ENCODE measurements at regions not wholly inside any gene's neighbourhood (a gene's known extent, or its start where the extent isn't known, plus 50 kb on each side); places are given as distances from the start of the nearest gene placed in this dataset.

GRCh38 chr13:109695402-109696190 is 90.8 kb downstream of the IRS2 start:
- Mint-ChIP-seq H3K4me1 (peaks cover 17% of the 10 kb centered on the region), H3K27me3 (ENCODE audit: low read depth) (no peaks in the 10 kb centered on the region), H3K36me3 (no peaks in the 10 kb centered on the region), H3K27ac (no peak overlapping the region), H3K4me3 (no peak overlapping the region), H3K9me3 (no peaks in the 10 kb centered on the region)
- no peak for TF ChIP-seq ZNF317 (CRISPR knock-in tag; IDR thresholded peaks at IDR 0.05; ENCODE audit: borderline replicate concordance, low read depth)
- TF ChIP-seq MXD4 (CRISPR knock-in tag; IDR thresholded peaks at IDR 0.05; ENCODE audit: borderline replicate concordance): no peak
- TF ChIP-seq ZBTB21 (CRISPR knock-in tag; IDR thresholded peaks at IDR 0.05; ENCODE audit: borderline replicate concordance): no peak
- TF ChIP-seq ZBTB43 (CRISPR knock-in tag; IDR thresholded peaks at IDR 0.05): no peak
- TF ChIP-seq TP53 (CRISPR knock-in tag; IDR thresholded peaks at IDR 0.05): no peak
- no peak for TF ChIP-seq IRF1 (CRISPR knock-in tag; IDR thresholded peaks at IDR 0.05)
- no peak for TF ChIP-seq GABPB1 (CRISPR knock-in tag; IDR thresholded peaks at IDR 0.05)
- TF ChIP-seq TCF7 (CRISPR knock-in tag; IDR thresholded peaks at IDR 0.05; ENCODE audit: low read depth): no peak
- TF ChIP-seq ZNF425 (CRISPR knock-in tag; conservative IDR thresholded peaks at IDR 0.05): no peak
- no peak for TF ChIP-seq USF2 (CRISPR knock-in tag; IDR thresholded peaks at IDR 0.05)
- ChIA-PET CTCF (no interaction called here), POLR2A (no interaction called here)
- ATAC-seq: no peak
- DNase-seq (ENCODE audit: low spot score): no peak

- CTCF ChIA-PET: no interaction called here
- H3K4me1 Mint-ChIP-seq: peaks cover 13% of the 10 kb centered on the region
Observed at GRCh38 chr13:109694972-109695371, 91.4 kb downstream of the IRS2 start.

GRCh38 chr13:109693213-109693612 is 93.2 kb downstream of the IRS2 start:
- H3K27ac Mint-ChIP-seq: no peak overlapping the region
- ChIA-PET POLR2A (no interaction called here), CTCF (no interaction called here)
- H3K4me3 Mint-ChIP-seq: no peak overlapping the region
- ATAC-seq (no peak), DNase-seq (ENCODE audit: low spot score) (no peak)
- peaks cover 25% of the 10 kb centered on the region for H3K4me1 Mint-ChIP-seq
- no peaks in the 10 kb centered on the region for H3K36me3 Mint-ChIP-seq
- no peaks in the 10 kb centered on the region for H3K9me3 Mint-ChIP-seq
- no peaks in the 10 kb centered on the region for H3K27me3 Mint-ChIP-seq (ENCODE audit: low read depth)
- TF ChIP-seq PREB (CRISPR knock-in tag; IDR thresholded peaks at IDR 0.05; ENCODE audit: borderline replicate concordance) (no peak), NR2C2 (CRISPR knock-in tag; IDR thresholded peaks at IDR 0.05) (no peak), FOXP1 (CRISPR knock-in tag; IDR thresholded peaks at IDR 0.05; ENCODE audit: borderline replicate concordance) (no peak), E2F1 (CRISPR knock-in tag; IDR thresholded peaks at IDR 0.05) (no peak), IRF1 (CRISPR knock-in tag; IDR thresholded peaks at IDR 0.05) (no peak), ETV6 (CRISPR knock-in tag; IDR thresholded peaks at IDR 0.05) (no peak), CDX4 (CRISPR knock-in tag; IDR thresholded peaks at IDR 0.05; ENCODE audit: borderline replicate concordance) (no peak), E2F4 (CRISPR knock-in tag; IDR thresholded peaks at IDR 0.05; ENCODE audit: borderline replicate concordance, low read depth) (no peak)

More at GRCh38 chr13:109694972-109695371, 91.4 kb downstream of the IRS2 start:
- H3K36me3 Mint-ChIP-seq: no peaks in the 10 kb centered on the region
- H3K27ac Mint-ChIP-seq: no peak overlapping the region
- TF ChIP-seq ZNF121 (CRISPR knock-in tag; IDR thresholded peaks at IDR 0.05): no peak
- no peak for TF ChIP-seq ZNF263 (CRISPR knock-in tag; IDR thresholded peaks at IDR 0.05; ENCODE audit: low read depth)
- no peak for TF ChIP-seq ZMAT4 (CRISPR knock-in tag; IDR thresholded peaks at IDR 0.05)
- TF ChIP-seq NFE2L1 (CRISPR knock-in tag; IDR thresholded peaks at IDR 0.05): no peak
- TF ChIP-seq ZNF423 (CRISPR knock-in tag; IDR thresholded peaks at IDR 0.05): no peak
- no peaks in the 10 kb centered on the region for H3K27me3 Mint-ChIP-seq (ENCODE audit: low read depth)
- no peak for ATAC-seq
- DNase-seq (ENCODE audit: low spot score): no peak
- POLR2A ChIA-PET: no interaction called here
- no peaks in the 10 kb centered on the region for H3K9me3 Mint-ChIP-seq
- no peak overlapping the region for H3K4me3 Mint-ChIP-seq
